ENCODE measurements at regions not wholly inside any gene's neighbourhood (a gene's known extent, or its start where the extent isn't known, plus 50 kb on each side); places are given as distances from the start of the nearest gene placed in this dataset.

- ChIA-PET POLR2A (no interaction called here), CTCF (no interaction called here), RAD21 (ENCODE audit: low non-redundant PET in 1 of 2, low total read pairs in 2 of 2, uncharacterized antibody in 2 of 2, unreplicated experiment in 2 of 2) (no interaction called here)
- Histone ChIP-seq H3K4me1 (ENCODE audit: control insufficient read depth in 1 of 2, insufficient read depth in 2 of 2, low read length in 2 of 2) (no peaks in the 10 kb centered on the region), H3K27ac (ENCODE audit: low read depth, low read length) (no peak overlapping the region), H3K79me2 (ENCODE audit: insufficient read depth, low read length) (no peaks in the 10 kb centered on the region), H3K27me3 (ENCODE audit: insufficient read depth, low read length) (peaks cover 5% of the 10 kb centered on the region; the same call in 1 of the 2 replicates), H2AFZ (ENCODE audit: low read depth, low read length, poor library complexity, severe bottlenecking) (no peak overlapping the region), H3K4me2 (ENCODE audit: low read length) (no peak overlapping the region), H3K9me3 (ENCODE audit: control insufficient read depth in 1 of 2, insufficient read depth in 1 of 2, low read depth in 1 of 2, low read length in 2 of 2) (no peaks in the 10 kb centered on the region), H4K20me1 (ENCODE audit: insufficient read depth) (no peaks in the 10 kb centered on the region), H3K36me3 (ENCODE audit: control insufficient read depth in 1 of 2, insufficient read depth in 2 of 2, low read length in 2 of 2) (no peaks in the 10 kb centered on the region), H3K9me2 (ENCODE audit: insufficient read depth) (no peaks in the 10 kb centered on the region), H3K9ac (ENCODE audit: low read length) (no peak overlapping the region), H3K4me3 (replicated peaks in 1 of 2; ENCODE audit: low read depth in 1 of 2, low read length in 2 of 2) (no peak overlapping the region)
- no peak for TF ChIP-seq POLR2AphosphoS5 (IDR thresholded peaks at IDR 0.05; ENCODE audit: low read depth, low read length)
- TF ChIP-seq EZH2phosphoT487 (IDR thresholded peaks at IDR 0.05; ENCODE audit: borderline replicate concordance): no peak
- TF ChIP-seq RAD21 (IDR thresholded peaks at IDR 0.05; ENCODE audit: low read depth): no peak
- TF ChIP-seq SRF (IDR thresholded peaks at IDR 0.05; ENCODE audit: low read depth): no peak
- TF ChIP-seq ZBTB33 (IDR thresholded peaks at IDR 0.05; ENCODE audit: extremely low read depth, insufficient replicate concordance, low read length): no peak
- TF ChIP-seq EGR1 (IDR thresholded peaks at IDR 0.05; ENCODE audit: low read depth): no peak
- no peak for TF ChIP-seq ZFX (IDR thresholded peaks at IDR 0.05)
- TF ChIP-seq EZH2 (IDR thresholded peaks at IDR 0.05): no peak
- no peak for TF ChIP-seq ATF3 (IDR thresholded peaks at IDR 0.05)
- TF ChIP-seq CBX3 (IDR thresholded peaks at IDR 0.05; ENCODE audit: low read depth): no peak
- no peak for TF ChIP-seq SP1 (IDR thresholded peaks at IDR 0.05; ENCODE audit: low read depth)
- no peak for TF ChIP-seq CEBPB (IDR thresholded peaks at IDR 0.05; ENCODE audit: low read depth)
- TF ChIP-seq MAX (IDR thresholded peaks at IDR 0.05): no peak
- no peak for TF ChIP-seq ELF1 (IDR thresholded peaks at IDR 0.05; ENCODE audit: borderline replicate concordance, low read depth)
- no peak for TF ChIP-seq REST (IDR thresholded peaks at IDR 0.05; ENCODE audit: low read depth)
- no peak for TF ChIP-seq FOSL1 (IDR thresholded peaks at IDR 0.05; ENCODE audit: low read depth)
- TF ChIP-seq SIN3A (IDR thresholded peaks at IDR 0.05; ENCODE audit: low read depth): no peak
- no peak for TF ChIP-seq CTCF (IDR thresholded peaks at IDR 0.05 in 2 of 3, conservative IDR thresholded peaks at IDR 0.05 in 1 of 3; ENCODE audit: borderline replicate concordance in 1 of 3, insufficient read depth in 1 of 3, low read depth in 2 of 3, low read length in 2 of 3)
- ATAC-seq: no peak
- BruUV-seq (replicated peaks): no TSS peak
- intact Hi-C loops (cut with micrococcal nuclease): no loop called here
- no peak for DNase-seq (ENCODE audit: low read depth, low spot score)
Measured at GRCh38 chr3:10766049-10766705, 49.9 kb upstream of the SLC6A11 start.

Measured in HCT116 (cell line).